Upper lobe of right lung (tissue), 1 donor: ENCODE measurements at regions not wholly inside any gene's neighbourhood (a gene's known extent, or its start where the extent isn't known, plus 50 kb on each side); places are given as distances from the start of the nearest gene placed in this dataset.

Experiments
- ATAC-seq: fragments of 200-7000 bp; cut with Tn5 transposase; one replicate; pipeline ENCODE4 v1.9.1; 2020; ENCODE audit warnings: mild to moderate bottlenecking, moderate library complexity
- DNase-seq: peaks from one replicate; pipeline ENCODE4 v3.0.0-alpha.2; 2020
- H3K27ac ChIP-seq: fragments of 200-600 bp; one replicate; pipeline ENCODE4 v1.8.0; 2022
- H3K27me3 ChIP-seq: fragments of 200-600 bp; one replicate; pipeline ENCODE4 v1.8.0; 2022; ENCODE audit warnings: mild to moderate bottlenecking
- H3K36me3 ChIP-seq: fragments of 200-600 bp; one replicate; pipeline ENCODE4 v1.8.0; 2022
- H3K4me1 ChIP-seq: fragments of 200-600 bp; one replicate; pipeline ENCODE4 v1.8.0; 2022
- H3K4me3 ChIP-seq: fragments of 200-600 bp; one replicate; pipeline ENCODE4 v1.8.0; 2022; ENCODE audit warnings: mild to moderate bottlenecking
- H3K9me3 ChIP-seq: fragments of 200-600 bp; one replicate; pipeline ENCODE4 v1.8.0; 2022
- intact Hi-C: fragments of 100-400 bp; cut with DNase I; formaldehyde crosslinking; loops from one replicate; pipeline ENCODE4 v1.11.0; 2022
- TF ChIP-seq, protein P1 (sequence below): fragments of 200-600 bp; IDR thresholded peaks from one replicate; pipeline ENCODE4 v1.8.0; 2022; ENCODE audit warnings: antibody characterized with exemption
- donor health status: DM: no; HTN: yes; CAD: no; lungs with severe emphysema.

DNA sequence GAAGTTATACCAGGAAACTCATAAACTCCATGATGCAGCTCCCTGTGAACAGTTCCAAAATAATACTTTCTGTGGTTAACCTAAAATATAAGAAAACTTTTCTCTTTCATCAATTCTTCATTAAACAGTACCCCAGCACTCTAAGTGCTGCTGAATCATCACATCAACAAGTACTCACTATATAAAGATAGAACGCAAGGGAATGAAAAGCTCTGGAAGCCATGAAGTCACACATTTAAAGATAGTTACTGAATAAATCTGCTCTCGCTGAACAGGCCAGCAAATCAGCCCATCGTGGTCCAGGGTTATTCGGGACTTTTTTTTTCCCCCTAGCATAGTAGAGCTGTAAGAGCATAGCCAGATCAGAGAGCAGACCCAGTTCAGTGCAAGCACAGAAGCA lies 254.3 kb downstream of the IPMK start:
- H3K27me3 ChIP-seq = no peaks in the 10 kb centered on the region
- no peaks in the 10 kb centered on the region for H3K4me1 ChIP-seq
- no peak overlapping the region for H3K4me3 ChIP-seq
- DNase-seq (no peak), ATAC-seq (no peak)
- no peak overlapping the region for H3K27ac ChIP-seq
- H3K36me3 ChIP-seq = no peaks in the 10 kb centered on the region
- no peaks in the 10 kb centered on the region for H3K9me3 ChIP-seq
- TF ChIP-seq, protein P1, sequence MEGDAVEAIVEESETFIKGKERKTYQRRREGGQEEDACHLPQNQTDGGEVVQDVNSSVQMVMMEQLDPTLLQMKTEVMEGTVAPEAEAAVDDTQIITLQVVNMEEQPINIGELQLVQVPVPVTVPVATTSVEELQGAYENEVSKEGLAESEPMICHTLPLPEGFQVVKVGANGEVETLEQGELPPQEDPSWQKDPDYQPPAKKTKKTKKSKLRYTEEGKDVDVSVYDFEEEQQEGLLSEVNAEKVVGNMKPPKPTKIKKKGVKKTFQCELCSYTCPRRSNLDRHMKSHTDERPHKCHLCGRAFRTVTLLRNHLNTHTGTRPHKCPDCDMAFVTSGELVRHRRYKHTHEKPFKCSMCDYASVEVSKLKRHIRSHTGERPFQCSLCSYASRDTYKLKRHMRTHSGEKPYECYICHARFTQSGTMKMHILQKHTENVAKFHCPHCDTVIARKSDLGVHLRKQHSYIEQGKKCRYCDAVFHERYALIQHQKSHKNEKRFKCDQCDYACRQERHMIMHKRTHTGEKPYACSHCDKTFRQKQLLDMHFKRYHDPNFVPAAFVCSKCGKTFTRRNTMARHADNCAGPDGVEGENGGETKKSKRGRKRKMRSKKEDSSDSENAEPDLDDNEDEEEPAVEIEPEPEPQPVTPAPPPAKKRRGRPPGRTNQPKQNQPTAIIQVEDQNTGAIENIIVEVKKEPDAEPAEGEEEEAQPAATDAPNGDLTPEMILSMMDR = no peak
- intact Hi-C loops = no loop called here

DNA sequence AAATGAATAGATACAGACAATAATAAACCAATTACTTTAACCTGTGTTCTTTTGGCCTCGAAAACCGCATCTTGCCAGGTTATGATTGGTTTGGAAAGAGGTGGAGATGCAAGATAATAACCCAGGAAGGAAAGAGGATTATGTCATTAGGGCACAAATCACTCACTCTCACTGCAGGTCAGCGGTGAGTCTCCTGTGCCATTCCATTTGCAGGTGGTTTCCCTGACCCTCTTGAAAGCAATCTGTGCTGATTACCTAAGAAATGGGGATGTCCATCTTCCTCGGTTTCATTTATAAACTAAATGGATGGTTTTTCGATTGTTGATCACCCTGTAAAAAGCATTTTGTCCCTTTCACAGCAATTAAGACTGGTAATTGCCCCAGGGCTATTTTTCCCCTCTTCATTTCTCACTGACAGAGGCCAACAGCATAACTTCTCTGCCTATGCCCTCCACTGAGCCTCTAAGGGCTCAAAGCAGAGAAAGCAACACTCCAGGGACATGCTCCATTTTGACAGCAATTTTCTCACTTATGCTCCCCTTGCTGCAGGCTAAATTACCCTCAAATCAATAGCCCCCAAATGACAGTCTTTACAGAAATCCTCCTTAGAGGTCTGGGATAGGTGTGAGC lies 257.5 kb downstream of the IPMK start:
- H3K36me3 ChIP-seq = no peaks in the 10 kb centered on the region
- ATAC-seq = no peak
- H3K9me3 ChIP-seq = no peaks in the 10 kb centered on the region
- H3K4me3 ChIP-seq = no peak overlapping the region
- DNase-seq = no peak
- H3K27me3 ChIP-seq = no peaks in the 10 kb centered on the region
- intact Hi-C loops = no loop called here
- no peaks in the 10 kb centered on the region for H3K4me1 ChIP-seq
- TF ChIP-seq, protein P1 = no peak
- no peak overlapping the region for H3K27ac ChIP-seq

DNA sequence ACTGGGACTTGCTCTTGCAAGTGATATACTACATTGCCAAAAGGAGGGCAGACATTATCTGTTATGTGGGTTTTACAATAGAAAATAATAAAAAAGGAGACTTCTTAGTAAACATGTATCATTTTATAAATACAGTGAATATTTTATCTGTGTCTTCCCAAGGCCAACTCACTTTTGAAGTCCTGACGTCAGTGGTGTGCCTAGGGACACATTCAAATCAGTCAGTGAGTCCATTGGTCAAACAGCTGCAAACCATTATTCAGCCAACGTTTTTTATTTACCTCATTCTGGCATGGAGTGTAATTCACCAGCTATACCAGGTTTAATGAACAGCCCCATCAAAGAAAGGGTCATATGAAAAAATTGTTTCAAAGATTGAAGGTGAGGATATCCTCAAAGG lies 263.7 kb downstream of the IPMK start:
- intact Hi-C loops = no loop called here
- ATAC-seq (no peak), DNase-seq (no peak)
- Histone ChIP-seq H3K4me1 (no peaks in the 10 kb centered on the region), H3K27me3 (no peaks in the 10 kb centered on the region), H3K9me3 (no peaks in the 10 kb centered on the region), H3K36me3 (no peaks in the 10 kb centered on the region), H3K4me3 (no peak overlapping the region), H3K27ac (no peak overlapping the region)
- TF ChIP-seq, protein P1 = no peak

DNA sequence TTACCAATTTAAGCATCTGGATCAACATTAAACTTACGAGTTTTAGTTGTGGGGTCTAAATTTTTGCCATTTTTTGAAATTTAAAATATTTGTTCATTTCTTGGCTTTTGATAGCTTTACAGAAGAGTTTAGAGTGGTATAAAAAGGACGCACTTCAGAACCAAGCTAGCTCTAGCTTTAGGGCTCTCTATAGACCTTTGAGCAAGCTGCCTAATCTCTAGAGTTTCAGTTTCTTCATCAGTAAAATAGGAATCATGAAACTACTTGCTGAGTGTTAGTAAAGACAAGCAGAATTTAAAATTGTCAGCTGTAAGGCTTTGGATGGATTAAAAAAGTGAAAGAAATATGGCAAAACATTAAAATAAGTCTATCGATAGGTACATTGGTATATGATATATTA lies 266.5 kb downstream of the IPMK start:
- H3K27me3 ChIP-seq = no peaks in the 10 kb centered on the region
- H3K9me3 ChIP-seq = no peaks in the 10 kb centered on the region
- TF ChIP-seq, protein P1 = no peak
- intact Hi-C loops = no loop called here
- DNase-seq (no peak), ATAC-seq (no peak)
- H3K4me1 ChIP-seq = no peaks in the 10 kb centered on the region
- no peaks in the 10 kb centered on the region for H3K36me3 ChIP-seq
- H3K4me3 ChIP-seq = no peak overlapping the region
- no peak overlapping the region for H3K27ac ChIP-seq

DNA sequence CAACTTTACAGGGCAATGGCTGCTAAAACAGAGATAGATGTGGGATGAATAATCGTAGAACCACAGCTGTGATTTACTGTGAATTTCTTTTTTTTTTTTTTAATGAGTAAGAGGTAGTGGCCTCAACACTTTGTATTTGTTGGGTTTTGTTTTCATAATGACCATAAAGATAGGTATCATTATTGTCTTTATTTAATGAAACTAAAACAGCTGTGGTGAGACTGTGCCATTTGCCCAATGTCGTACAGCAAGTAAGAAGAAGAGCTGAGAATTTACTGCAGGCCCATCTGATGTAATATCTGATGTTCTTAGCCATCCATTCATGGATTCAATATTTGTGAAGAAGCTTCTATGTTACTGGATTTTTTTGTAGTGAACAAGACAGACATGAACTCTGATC lies 271.2 kb downstream of the IPMK start:
- intact Hi-C loops = no loop called here

More for the DNA sequence above, 271.2 kb downstream of the IPMK start:
- Histone ChIP-seq H3K4me1 (no peaks in the 10 kb centered on the region), H3K27ac (no peak overlapping the region), H3K9me3 (no peaks in the 10 kb centered on the region), H3K4me3 (no peak overlapping the region), H3K27me3 (no peaks in the 10 kb centered on the region), H3K36me3 (no peaks in the 10 kb centered on the region)
- TF ChIP-seq, protein P1 = no peak
- ATAC-seq (no peak), DNase-seq (no peak)
